A549 (cell line): ENCODE measurements at regions not wholly inside any gene's neighbourhood (a gene's known extent, or its start where the extent isn't known, plus 50 kb on each side); places are given as distances from the start of the nearest gene placed in this dataset.

Source experiments
- ATAC-seq, 2 experiments: fragments of 200-7000 bp in 1 of 2; fragments of >200 bp in 1 of 2; cut with Nextera tagmentation in 1 of 2; cut with Tn5 transposase in 1 of 2; 3 replicates each; pipeline versions ENCODE4 v1.8.0 to v1.9.1; 2018 to 2020; ENCODE audit warnings: mild to moderate bottlenecking in 1 of 2, moderate library complexity in 1 of 2
- CTCF ChIA-PET: fragments of 300-600 bp; sonication (Branson Sonifier 250); formaldehyde crosslinking; extraction: SDS; loops from one replicate; lab custom pipeline; 2021; ENCODE audit warnings: antibody characterized with exemption, inconsistent platforms; lab: Yijun Ruan, JAX
- POLR2A ChIA-PET: fragments of 350-600 bp; formaldehyde crosslinking; extraction: SDS; loops from one replicate; lab custom pipeline; 2021; ENCODE audit warnings: antibody characterized with exemption, inconsistent platforms; lab: Yijun Ruan, JAX
- DNase-seq, 2 experiments: peaks; one replicate each; pipeline versions ENCODE4 v3.0.0 to v3.0.0-alpha.2; 2011 to 2016; ENCODE audit warnings: low read depth in 1 of 2, low spot score in 1 of 2
- FAIRE-seq: peaks from 2 replicates; lab custom pipeline; 2011; peaks lifted over from hg19 to GRCh38; lab: Jason Lieb, UNC
- H3K27ac ChIP-seq, 2 experiments: fragments of >200 bp; sonication (Bioruptor Twin); formaldehyde crosslinking; 3 replicates each; pipeline ENCODE4 v1.5.1; 2016 to 2017
- H3K4me1 ChIP-seq: fragments of >200 bp; sonication (Bioruptor Twin); formaldehyde crosslinking; 3 replicates; pipeline ENCODE4 v1.6.1; 2016
- H3K4me2 ChIP-seq: fragments of >200 bp; sonication (Bioruptor Twin); formaldehyde crosslinking; 3 replicates; pipeline ENCODE4 v1.6.1; 2016
- H3K4me3 ChIP-seq: fragments of >200 bp; sonication (Bioruptor Twin); formaldehyde crosslinking; 3 replicates; pipeline ENCODE4 v1.5.1; 2016
- H3K9me3 ChIP-seq: fragments of >200 bp; sonication (Bioruptor Twin); formaldehyde crosslinking; 3 replicates; pipeline ENCODE4 v1.6.1; 2016
- HEYL ChIP-seq: fragments of 250-450 bp; sonication (Bioruptor Pico); IDR thresholded peaks from 2 replicates; pipeline ENCODE4 v1.8.0; 2021; ENCODE audit warnings: mild to moderate bottlenecking, moderate library complexity
- ZNF302 ChIP-seq: fragments of 250-450 bp; sonication (Bioruptor Pico); IDR thresholded peaks from 2 replicates; pipeline ENCODE4 v1.9.0; 2021; ENCODE audit warnings: inconsistent platforms, mild to moderate bottlenecking, moderate library complexity
- WGBS: methylation state at CpG from one replicate; pipeline ENCODE4 v1.1.6; 2017; ENCODE audit errors: missing lambda C conversion rate; 5-methylcytosine and 5-hydroxymethylcytosine counted together
- small RNA-seq, 6 experiments: library from RNA; depleted of rRNA; stranded (forward); fragments of <200 nt; gene quantifications; one replicate each; pipeline ENCODE3, GENCODE V24; 2012

- ChIA-PET CTCF (no interaction called here), POLR2A (no interaction called here)
- TF ChIP-seq HEYL (CRISPR knock-in tag) (no peak), ZNF302 (CRISPR knock-in tag) (no peak)
- Histone ChIP-seq H3K4me1 (no peaks in the 10 kb centered on the region), H3K9me3 (no peaks in the 10 kb centered on the region), H3K4me2 (no peak overlapping the region), H3K4me3 (no peak overlapping the region), H3K27ac (no peak overlapping the region)
- ATAC-seq (no peak), FAIRE-seq (no peak), DNase-seq (no peak)
- WGBS: 2% methylated on average over 2 of the region's 2 CpGs
Observed at GRCh38 chr7:24233386-24233785, 50.6 kb upstream of the NPY start.

Small RNA genes in the stretch of these regions (small RNA-seq; reads per million reads assigned to genes)
- gene RNA5SP228: 0 reads per million in 6 experiments
